HepG2 (cell line): ENCODE measurements at regions not wholly inside any gene's neighbourhood (a gene's known extent, or its start where the extent isn't known, plus 50 kb on each side); places are given as distances from the start of the nearest gene placed in this dataset.

Experiments used
- ATAC-seq: fragments of 200-7000 bp; cut with Tn5 transposase; 3 replicates; pipeline ENCODE4 v1.9.1; 2020; ENCODE audit warnings: mild to moderate bottlenecking, moderate library complexity
- BruUV-seq: library from RNA; stranded (reverse); fragments of 400-500 nt; replicated peaks from 2 replicates; lab custom pipeline; 2021; lab: Mats Ljungman, UMichigan
- CTCF ChIA-PET: fragments of 300-600 bp; formaldehyde crosslinking; extraction: SDS; loops from one replicate; lab custom pipeline; 2021; ENCODE audit warnings: low total read pairs, inconsistent platforms, low intra/inter-chr PET ratio; lab: Yijun Ruan, JAX
- POLR2A ChIA-PET: fragments of 350-600 bp; sonication (Branson Sonifier 250); formaldehyde crosslinking; loops from one replicate; lab custom pipeline; 2020; ENCODE audit warnings: antibody characterized with exemption, inconsistent platforms; lab: Yijun Ruan, JAX
- DNase-seq: peaks from one replicate; pipeline ENCODE4 v3.0.0-alpha.2; 2015; ENCODE audit warnings: low spot score
- FAIRE-seq: peaks from 3 replicates; lab custom pipeline; 2011; peaks lifted over from hg19 to GRCh38; lab: Jason Lieb, UNC
- H2AFZ ChIP-seq: one replicate; pipeline ENCODE4 v1.6.1; 2011; ENCODE audit warnings: low read length, inconsistent platforms
- H3K27ac ChIP-seq: fragments of 300-600 bp; 3 replicates; pipeline ENCODE4 v1.8.0; 2011; ENCODE audit warnings: mixed run types, mild to moderate bottlenecking, mixed read lengths, low read length, inconsistent platforms; ENCODE audit not compliant: insufficient read depth; ENCODE audit errors: extremely low read length
- H3K27me3 ChIP-seq, 2 experiments: fragments of 200-600 bp in 1 of 2; 2 replicates in 1 of 2; 3 replicates in 1 of 2; pipeline versions ENCODE4 v1.6.0 to v1.8.0; 2011; ENCODE audit warnings: low read length in 2 of 2, mild to moderate bottlenecking in 2 of 2, moderate library complexity in 2 of 2, inconsistent platforms in 1 of 2; ENCODE audit not compliant: insufficient read depth in 2 of 2, control insufficient read depth in 1 of 2
- H3K36me3 ChIP-seq, 2 experiments: fragments of 200-600 bp in 1 of 2; replicated peaks in 1 of 2; 2 replicates in 1 of 2; 3 replicates in 1 of 2; pipeline versions ENCODE4 v1.5.1 to v1.8.0; 2011; ENCODE audit warnings: low read length in 2 of 2, inconsistent platforms in 1 of 2; ENCODE audit not compliant: insufficient read depth in 2 of 2, control insufficient read depth in 1 of 2
- H3K4me1 ChIP-seq: 2 replicates; pipeline ENCODE4 v1.5.1; 2012; ENCODE audit warnings: low read length, inconsistent platforms; ENCODE audit not compliant: insufficient read depth
- H3K4me2 ChIP-seq: 2 replicates; pipeline ENCODE4 v1.6.0; 2011; ENCODE audit warnings: low read depth, low read length, inconsistent platforms
- H3K4me3 ChIP-seq, 3 experiments: fragments of 200-600 bp in 1 of 3; sonication (generic), shearing (Covaris generic) in 1 of 3; replicated peaks in 1 of 3; 2 replicates each; pipeline ENCODE4 v1.5.1; 2011 to 2016; ENCODE audit warnings: low read length in 3 of 3, inconsistent platforms in 2 of 3, low read depth in 2 of 3, mild to moderate bottlenecking in 2 of 3, control low read depth in 1 of 3, mixed read lengths in 1 of 3; ENCODE audit not compliant: insufficient read depth in 1 of 3
- H3K79me2 ChIP-seq: one replicate; pipeline ENCODE4 v1.6.1; 2011; ENCODE audit warnings: low read length, inconsistent platforms; ENCODE audit not compliant: insufficient read depth
- H3K9ac ChIP-seq: 2 replicates; pipeline ENCODE4 v1.6.0; 2011; ENCODE audit warnings: mild to moderate bottlenecking, low read depth, low read length, inconsistent platforms; ENCODE audit not compliant: insufficient read depth
- H3K9me3 ChIP-seq: 2 replicates; pipeline ENCODE4 v1.5.1; 2012; ENCODE audit warnings: mild to moderate bottlenecking, low read length
- H4K20me1 ChIP-seq: 2 replicates; pipeline ENCODE4 v1.6.0; 2011; ENCODE audit warnings: inconsistent platforms, mild to moderate bottlenecking, low read length, moderate library complexity; ENCODE audit not compliant: insufficient read depth
- DPF2 ChIP-seq: sonication (generic); formaldehyde crosslinking; IDR thresholded peaks from 2 replicates; pipeline ENCODE4 v1.4.0; 2020; ENCODE audit warnings: mild to moderate bottlenecking, low read depth, missing genetic modification reagents, borderline replicate concordance
- GATAD1 ChIP-seq: IDR thresholded peaks from 2 replicates; pipeline ENCODE4 v1.6.1; 2016; ENCODE audit warnings: missing genetic modification reagents, missing compliant biosample characterization
- NFKB2 ChIP-seq: sonication (generic); formaldehyde crosslinking; IDR thresholded peaks from 2 replicates; pipeline ENCODE4 v1.4.0; 2020; ENCODE audit warnings: missing genetic modification reagents, borderline replicate concordance
- NFYB ChIP-seq: sonication (generic); formaldehyde crosslinking; IDR thresholded peaks from 2 replicates; pipeline ENCODE4 v1.4.0; 2020; ENCODE audit warnings: missing genetic modification reagents
- SALL2 ChIP-seq: sonication (generic); formaldehyde crosslinking; IDR thresholded peaks from 2 replicates; pipeline ENCODE4 v1.8.1; 2023; ENCODE audit warnings: mild to moderate bottlenecking, missing genetic modification reagents, inconsistent platforms
- SP4 ChIP-seq: sonication (generic); formaldehyde crosslinking; IDR thresholded peaks from 2 replicates; pipeline ENCODE4 v1.8.1; 2023; ENCODE audit warnings: mild to moderate bottlenecking, missing genetic modification reagents
- ZNF30 ChIP-seq: sonication (generic); formaldehyde crosslinking; IDR thresholded peaks from 2 replicates; pipeline ENCODE4 v1.5.0; 2020; ENCODE audit warnings: mild to moderate bottlenecking, missing genetic modification reagents
- ZNF776 ChIP-seq: sonication (generic); formaldehyde crosslinking; IDR thresholded peaks from 2 replicates; pipeline ENCODE4 v1.4.0; 2020; ENCODE audit warnings: mild to moderate bottlenecking, missing genetic modification reagents
- WGBS: methylation state at CpG from one replicate; pipeline ENCODE4 v1.1.6; 2017; ENCODE audit warnings: low lambda C conversion rate; 5-methylcytosine and 5-hydroxymethylcytosine counted together
- in situ Hi-C: cut with HindIII; loops from 2 replicates; pipeline ENCODE4 v1.10.0; 2017; ENCODE audit warnings: low pct_unique_long_range_greater_than_20kb; ENCODE audit not compliant: extremely low pct_ligation_motif_present
- intact Hi-C: fragments of 100-400 bp; cut with micrococcal nuclease; formaldehyde crosslinking; loops from one replicate; pipeline ENCODE4 v1.10.0; 2022; ENCODE audit not compliant: unreplicated experiment
- TF ChIP-seq, protein P1 (sequence below): sonication (generic); formaldehyde crosslinking; IDR thresholded peaks from 2 replicates; pipeline ENCODE4 v1.4.0; 2020; ENCODE audit warnings: missing genetic modification reagents
- TF ChIP-seq, protein P2 (sequence below): sonication (generic); formaldehyde crosslinking; IDR thresholded peaks from 2 replicates; pipeline ENCODE4 v1.5.0; 2020; ENCODE audit warnings: mild to moderate bottlenecking, missing genetic modification reagents, borderline replicate concordance
- TF ChIP-seq, protein P3 (sequence below): sonication (generic); formaldehyde crosslinking; IDR thresholded peaks from 2 replicates; pipeline ENCODE4 v1.4.0; 2020; ENCODE audit warnings: missing genetic modification reagents

DNA sequence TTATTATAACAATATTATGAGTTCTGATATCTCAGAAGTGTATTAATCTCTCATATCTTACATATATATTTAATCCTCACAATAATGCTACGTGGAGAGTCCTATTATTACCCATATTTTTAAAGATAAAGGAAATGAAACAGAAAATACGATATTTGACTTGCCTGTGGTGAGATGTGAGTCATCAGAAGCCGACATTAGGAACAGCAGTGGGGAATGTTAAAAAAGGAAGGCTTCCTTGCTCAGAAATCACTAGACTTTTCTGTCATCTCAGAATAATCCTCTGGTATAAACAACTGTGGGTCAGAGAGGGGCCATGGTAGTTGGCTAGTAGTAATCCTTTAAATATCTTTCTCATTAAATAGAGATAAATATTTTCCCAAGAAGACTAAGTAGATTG lies 402.3 kb upstream of the PCDH15 start (continued):
- TF ChIP-seq, protein P1, sequence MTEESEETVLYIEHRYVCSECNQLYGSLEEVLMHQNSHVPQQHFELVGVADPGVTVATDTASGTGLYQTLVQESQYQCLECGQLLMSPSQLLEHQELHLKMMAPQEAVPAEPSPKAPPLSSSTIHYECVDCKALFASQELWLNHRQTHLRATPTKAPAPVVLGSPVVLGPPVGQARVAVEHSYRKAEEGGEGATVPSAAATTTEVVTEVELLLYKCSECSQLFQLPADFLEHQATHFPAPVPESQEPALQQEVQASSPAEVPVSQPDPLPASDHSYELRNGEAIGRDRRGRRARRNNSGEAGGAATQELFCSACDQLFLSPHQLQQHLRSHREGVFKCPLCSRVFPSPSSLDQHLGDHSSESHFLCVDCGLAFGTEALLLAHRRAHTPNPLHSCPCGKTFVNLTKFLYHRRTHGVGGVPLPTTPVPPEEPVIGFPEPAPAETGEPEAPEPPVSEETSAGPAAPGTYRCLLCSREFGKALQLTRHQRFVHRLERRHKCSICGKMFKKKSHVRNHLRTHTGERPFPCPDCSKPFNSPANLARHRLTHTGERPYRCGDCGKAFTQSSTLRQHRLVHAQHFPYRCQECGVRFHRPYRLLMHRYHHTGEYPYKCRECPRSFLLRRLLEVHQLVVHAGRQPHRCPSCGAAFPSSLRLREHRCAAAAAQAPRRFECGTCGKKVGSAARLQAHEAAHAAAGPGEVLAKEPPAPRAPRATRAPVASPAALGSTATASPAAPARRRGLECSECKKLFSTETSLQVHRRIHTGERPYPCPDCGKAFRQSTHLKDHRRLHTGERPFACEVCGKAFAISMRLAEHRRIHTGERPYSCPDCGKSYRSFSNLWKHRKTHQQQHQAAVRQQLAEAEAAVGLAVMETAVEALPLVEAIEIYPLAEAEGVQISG (CRISPR knock-in tag) = no peak
- no peak for TF ChIP-seq GATAD1
- no peak for TF ChIP-seq ZNF776 (CRISPR knock-in tag)

DNA sequence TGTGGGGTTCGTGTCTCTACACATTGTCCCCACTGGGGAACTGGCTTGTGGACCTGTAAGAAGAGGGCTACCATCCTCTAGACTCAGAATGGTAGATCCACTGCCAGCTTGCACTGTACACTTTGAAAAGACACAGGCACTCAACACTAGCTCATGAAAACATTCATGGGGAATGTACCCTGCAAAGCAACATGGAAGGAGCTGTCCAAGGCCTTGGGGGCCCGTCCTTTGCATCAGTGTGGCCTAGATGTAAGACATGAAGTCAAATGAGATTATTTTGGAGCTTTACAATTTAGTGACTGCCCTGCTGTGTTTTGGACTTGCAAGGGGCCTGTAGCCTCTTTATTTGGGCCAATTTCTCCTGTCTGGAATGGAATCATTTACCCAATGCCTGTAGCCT lies 399.0 kb upstream of the PCDH15 start:
- Histone ChIP-seq H3K9ac (no peak overlapping the region), H3K27me3 (no peaks in the 10 kb centered on the region), H3K79me2 (no peaks in the 10 kb centered on the region), H3K4me3 (no peak overlapping the region), H3K4me1 (no peaks in the 10 kb centered on the region), H3K27ac (no peak overlapping the region), H3K4me2 (no peak overlapping the region), H3K9me3 (no peaks in the 10 kb centered on the region), H4K20me1 (no peaks in the 10 kb centered on the region), H2AFZ (no peak overlapping the region), H3K36me3 (no peaks in the 10 kb centered on the region)
- ATAC-seq (no peak), FAIRE-seq (no peak), DNase-seq (no peak)
- WGBS = 0% methylated on average over 1 of the region's 2 CpGs
- BruUV-seq = no TSS peak
- intact Hi-C loops = no loop called here
- CTCF ChIA-PET = no interaction called here
- in situ Hi-C loops = no loop called here
- POLR2A ChIA-PET = no interaction called here
- TF ChIP-seq ZNF30 (CRISPR knock-in tag) (no peak), NFYB (no peak), SP4 (CRISPR knock-in tag) (no peak), NFKB2 (CRISPR knock-in tag) (no peak), DPF2 (CRISPR knock-in tag) (no peak), SALL2 (CRISPR knock-in tag) (no peak)
- TF ChIP-seq, protein P2, sequence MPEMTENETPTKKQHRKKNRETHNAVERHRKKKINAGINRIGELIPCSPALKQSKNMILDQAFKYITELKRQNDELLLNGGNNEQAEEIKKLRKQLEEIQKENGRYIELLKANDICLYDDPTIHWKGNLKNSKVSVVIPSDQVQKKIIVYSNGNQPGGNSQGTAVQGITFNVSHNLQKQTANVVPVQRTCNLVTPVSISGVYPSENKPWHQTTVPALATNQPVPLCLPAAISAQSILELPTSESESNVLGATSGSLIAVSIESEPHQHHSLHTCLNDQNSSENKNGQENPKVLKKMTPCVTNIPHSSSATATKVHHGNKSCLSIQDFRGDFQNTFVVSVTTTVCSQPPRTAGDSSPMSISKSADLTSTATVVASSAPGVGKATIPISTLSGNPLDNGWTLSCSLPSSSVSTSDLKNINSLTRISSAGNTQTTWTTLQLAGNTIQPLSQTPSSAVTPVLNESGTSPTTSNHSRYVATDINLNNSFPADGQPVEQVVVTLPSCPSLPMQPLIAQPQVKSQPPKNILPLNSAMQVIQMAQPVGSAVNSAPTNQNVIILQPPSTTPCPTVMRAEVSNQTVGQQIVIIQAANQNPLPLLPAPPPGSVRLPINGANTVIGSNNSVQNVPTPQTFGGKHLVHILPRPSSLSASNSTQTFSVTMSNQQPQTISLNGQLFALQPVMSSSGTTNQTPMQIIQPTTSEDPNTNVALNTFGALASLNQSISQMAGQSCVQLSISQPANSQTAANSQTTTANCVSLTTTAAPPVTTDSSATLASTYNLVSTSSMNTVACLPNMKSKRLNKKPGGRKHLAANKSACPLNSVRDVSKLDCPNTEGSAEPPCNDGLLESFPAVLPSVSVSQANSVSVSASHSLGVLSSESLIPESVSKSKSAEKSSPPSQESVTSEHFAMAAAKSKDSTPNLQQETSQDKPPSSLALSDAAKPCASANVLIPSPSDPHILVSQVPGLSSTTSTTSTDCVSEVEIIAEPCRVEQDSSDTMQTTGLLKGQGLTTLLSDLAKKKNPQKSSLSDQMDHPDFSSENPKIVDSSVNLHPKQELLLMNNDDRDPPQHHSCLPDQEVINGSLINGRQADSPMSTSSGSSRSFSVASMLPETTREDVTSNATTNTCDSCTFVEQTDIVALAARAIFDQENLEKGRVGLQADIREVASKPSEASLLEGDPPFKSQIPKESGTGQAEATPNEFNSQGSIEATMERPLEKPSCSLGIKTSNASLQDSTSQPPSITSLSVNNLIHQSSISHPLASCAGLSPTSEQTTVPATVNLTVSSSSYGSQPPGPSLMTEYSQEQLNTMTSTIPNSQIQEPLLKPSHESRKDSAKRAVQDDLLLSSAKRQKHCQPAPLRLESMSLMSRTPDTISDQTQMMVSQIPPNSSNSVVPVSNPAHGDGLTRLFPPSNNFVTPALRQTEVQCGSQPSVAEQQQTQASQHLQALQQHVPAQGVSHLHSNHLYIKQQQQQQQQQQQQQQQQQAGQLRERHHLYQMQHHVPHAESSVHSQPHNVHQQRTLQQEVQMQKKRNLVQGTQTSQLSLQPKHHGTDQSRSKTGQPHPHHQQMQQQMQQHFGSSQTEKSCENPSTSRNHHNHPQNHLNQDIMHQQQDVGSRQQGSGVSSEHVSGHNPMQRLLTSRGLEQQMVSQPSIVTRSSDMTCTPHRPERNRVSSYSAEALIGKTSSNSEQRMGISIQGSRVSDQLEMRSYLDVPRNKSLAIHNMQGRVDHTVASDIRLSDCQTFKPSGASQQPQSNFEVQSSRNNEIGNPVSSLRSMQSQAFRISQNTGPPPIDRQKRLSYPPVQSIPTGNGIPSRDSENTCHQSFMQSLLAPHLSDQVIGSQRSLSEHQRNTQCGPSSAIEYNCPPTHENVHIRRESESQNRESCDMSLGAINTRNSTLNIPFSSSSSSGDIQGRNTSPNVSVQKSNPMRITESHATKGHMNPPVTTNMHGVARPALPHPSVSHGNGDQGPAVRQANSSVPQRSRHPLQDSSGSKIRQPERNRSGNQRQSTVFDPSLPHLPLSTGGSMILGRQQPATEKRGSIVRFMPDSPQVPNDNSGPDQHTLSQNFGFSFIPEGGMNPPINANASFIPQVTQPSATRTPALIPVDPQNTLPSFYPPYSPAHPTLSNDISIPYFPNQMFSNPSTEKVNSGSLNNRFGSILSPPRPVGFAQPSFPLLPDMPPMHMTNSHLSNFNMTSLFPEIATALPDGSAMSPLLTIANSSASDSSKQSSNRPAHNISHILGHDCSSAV = no peak
- TF ChIP-seq, protein P3, sequence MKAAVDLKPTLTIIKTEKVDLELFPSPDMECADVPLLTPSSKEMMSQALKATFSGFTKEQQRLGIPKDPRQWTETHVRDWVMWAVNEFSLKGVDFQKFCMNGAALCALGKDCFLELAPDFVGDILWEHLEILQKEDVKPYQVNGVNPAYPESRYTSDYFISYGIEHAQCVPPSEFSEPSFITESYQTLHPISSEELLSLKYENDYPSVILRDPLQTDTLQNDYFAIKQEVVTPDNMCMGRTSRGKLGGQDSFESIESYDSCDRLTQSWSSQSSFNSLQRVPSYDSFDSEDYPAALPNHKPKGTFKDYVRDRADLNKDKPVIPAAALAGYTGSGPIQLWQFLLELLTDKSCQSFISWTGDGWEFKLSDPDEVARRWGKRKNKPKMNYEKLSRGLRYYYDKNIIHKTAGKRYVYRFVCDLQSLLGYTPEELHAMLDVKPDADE (CRISPR knock-in tag) = no peak
